ENCODE measurements at regions not wholly inside any gene's neighbourhood (a gene's known extent, or its start where the extent isn't known, plus 50 kb on each side); places are given as distances from the start of the nearest gene placed in this dataset.

GRCh38 chr2:82289446-82289845, 1984.9 kb upstream of the LRRTM1 start:
- no peaks in the 10 kb centered on the region for H3K36me3 ChIP-seq
- no peaks in the 10 kb centered on the region for H3K9me3 ChIP-seq
- no peak overlapping the region for H3K4me3 ChIP-seq
- TF ChIP-seq, protein P1, sequence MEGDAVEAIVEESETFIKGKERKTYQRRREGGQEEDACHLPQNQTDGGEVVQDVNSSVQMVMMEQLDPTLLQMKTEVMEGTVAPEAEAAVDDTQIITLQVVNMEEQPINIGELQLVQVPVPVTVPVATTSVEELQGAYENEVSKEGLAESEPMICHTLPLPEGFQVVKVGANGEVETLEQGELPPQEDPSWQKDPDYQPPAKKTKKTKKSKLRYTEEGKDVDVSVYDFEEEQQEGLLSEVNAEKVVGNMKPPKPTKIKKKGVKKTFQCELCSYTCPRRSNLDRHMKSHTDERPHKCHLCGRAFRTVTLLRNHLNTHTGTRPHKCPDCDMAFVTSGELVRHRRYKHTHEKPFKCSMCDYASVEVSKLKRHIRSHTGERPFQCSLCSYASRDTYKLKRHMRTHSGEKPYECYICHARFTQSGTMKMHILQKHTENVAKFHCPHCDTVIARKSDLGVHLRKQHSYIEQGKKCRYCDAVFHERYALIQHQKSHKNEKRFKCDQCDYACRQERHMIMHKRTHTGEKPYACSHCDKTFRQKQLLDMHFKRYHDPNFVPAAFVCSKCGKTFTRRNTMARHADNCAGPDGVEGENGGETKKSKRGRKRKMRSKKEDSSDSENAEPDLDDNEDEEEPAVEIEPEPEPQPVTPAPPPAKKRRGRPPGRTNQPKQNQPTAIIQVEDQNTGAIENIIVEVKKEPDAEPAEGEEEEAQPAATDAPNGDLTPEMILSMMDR (IDR thresholded peaks at IDR 0.05), result no peak
- no peak for TF ChIP-seq POLR2AphosphoS5 (IDR thresholded peaks at IDR 0.05)
- TF ChIP-seq POLR2A (IDR thresholded peaks at IDR 0.05), result no peak
- no peak for DNase-seq (ENCODE audit: low spot score in 2 of 2)
- H3K27ac ChIP-seq, result no peak overlapping the region
- H3K4me1 ChIP-seq, result no peaks in the 10 kb centered on the region
- no peaks in the 10 kb centered on the region for H3K27me3 ChIP-seq
- intact Hi-C loops (cut with DNase I; ENCODE audit: low total_unique reads), result no loop called here

DNA sequence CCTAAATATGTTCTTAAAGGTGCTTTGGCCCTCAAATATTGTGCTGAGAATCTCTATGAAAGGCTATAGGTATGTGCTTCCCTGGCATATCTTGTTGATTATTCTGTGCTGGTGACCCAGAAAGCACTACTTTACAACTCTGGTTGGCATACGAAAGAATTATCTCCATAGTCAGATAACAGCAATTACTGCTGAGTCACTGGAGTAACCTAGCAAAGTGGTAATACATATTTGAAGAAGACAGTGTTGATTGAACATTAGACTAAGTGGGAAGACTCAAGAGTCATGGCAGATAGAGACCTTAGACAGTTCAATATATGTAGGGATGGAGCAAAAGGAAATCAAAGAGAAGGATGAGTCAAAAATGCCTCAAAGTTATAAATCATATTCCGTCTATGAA, 1978.5 kb upstream of the LRRTM1 start:
- Histone ChIP-seq H3K27me3 (no peaks in the 10 kb centered on the region), H3K4me1 (no peaks in the 10 kb centered on the region), H3K4me3 (no peak overlapping the region), H3K9me3 (no peaks in the 10 kb centered on the region), H3K27ac (no peak overlapping the region), H3K36me3 (no peaks in the 10 kb centered on the region)
- TF ChIP-seq POLR2A (IDR thresholded peaks at IDR 0.05) (no peak), POLR2AphosphoS5 (IDR thresholded peaks at IDR 0.05) (no peak)
- TF ChIP-seq, protein P1 (IDR thresholded peaks at IDR 0.05), result no peak
- no peak for DNase-seq (ENCODE audit: low spot score in 2 of 2)
- intact Hi-C loops (cut with DNase I; ENCODE audit: low total_unique reads), result no loop called here

- H3K27me3 ChIP-seq, result no peaks in the 10 kb centered on the region
- H3K4me1 ChIP-seq, result no peaks in the 10 kb centered on the region
- TF ChIP-seq, protein P1 (IDR thresholded peaks at IDR 0.05), result no peak
- TF ChIP-seq POLR2A (IDR thresholded peaks at IDR 0.05) (no peak), POLR2AphosphoS5 (IDR thresholded peaks at IDR 0.05) (no peak)
- DNase-seq (ENCODE audit: low spot score in 2 of 2), result no peak
- no peaks in the 10 kb centered on the region for H3K36me3 ChIP-seq
- intact Hi-C loops (cut with DNase I; ENCODE audit: low total_unique reads), result no loop called here
- no peak overlapping the region for H3K27ac ChIP-seq
- no peak overlapping the region for H3K4me3 ChIP-seq
- H3K9me3 ChIP-seq, result no peaks in the 10 kb centered on the region
Measured at GRCh38 chr2:82282111-82282882, 1977.7 kb upstream of the LRRTM1 start.

- TF ChIP-seq POLR2A (IDR thresholded peaks at IDR 0.05) (no peak), POLR2AphosphoS5 (IDR thresholded peaks at IDR 0.05) (no peak)
- no peaks in the 10 kb centered on the region for H3K36me3 ChIP-seq
- DNase-seq (ENCODE audit: low spot score in 2 of 2), result no peak
- H3K4me3 ChIP-seq, result no peak overlapping the region
- peaks cover 0 to 9% of the 10 kb centered on the region in 2 donors for H3K9me3 ChIP-seq
- no peaks in the 10 kb centered on the region for H3K4me1 ChIP-seq
- no peaks in the 10 kb centered on the region for H3K27me3 ChIP-seq
- H3K27ac ChIP-seq, result no peak overlapping the region
- intact Hi-C loops (cut with DNase I; ENCODE audit: low total_unique reads), result no loop called here
Measured at GRCh38 chr2:82279367-82279766, 1974.8 kb upstream of the LRRTM1 start.

DNA sequence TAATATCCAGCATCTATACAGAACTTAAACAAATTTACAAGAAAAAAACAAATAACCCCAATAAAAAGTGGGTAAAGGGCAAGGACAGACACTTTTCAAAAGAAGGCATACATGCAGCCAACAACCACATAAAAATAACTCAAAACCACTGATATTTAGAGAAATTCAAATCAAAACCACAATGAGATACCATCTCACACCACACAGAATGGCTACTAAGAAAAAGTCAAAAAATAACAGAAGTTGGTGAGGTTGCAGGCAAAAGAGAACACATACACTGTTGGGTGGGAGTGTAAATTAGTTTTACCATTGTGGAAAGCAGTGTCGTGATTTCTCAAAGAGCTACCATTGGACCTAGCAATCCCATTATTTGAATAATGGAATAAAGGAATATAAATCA, 1973.9 kb upstream of the LRRTM1 start:
- no peaks in the 10 kb centered on the region for H3K27me3 ChIP-seq
- no peaks in the 10 kb centered on the region for H3K36me3 ChIP-seq
- peaks cover 0 to 9% of the 10 kb centered on the region in 2 donors for H3K9me3 ChIP-seq
- intact Hi-C loops (cut with DNase I; ENCODE audit: low total_unique reads), result no loop called here
- no peaks in the 10 kb centered on the region for H3K4me1 ChIP-seq
- TF ChIP-seq, protein P1 (IDR thresholded peaks at IDR 0.05), result no peak
- TF ChIP-seq POLR2AphosphoS5 (IDR thresholded peaks at IDR 0.05) (no peak), POLR2A (IDR thresholded peaks at IDR 0.05) (no peak)
- no peak for DNase-seq (ENCODE audit: low spot score in 2 of 2)
- no peak overlapping the region for H3K4me3 ChIP-seq
- H3K27ac ChIP-seq, result no peak overlapping the region

Data from breast epithelium (tissue), 4 donors.